Central memory CD4-positive, alpha-beta T cell (primary cell): ENCODE measurements at regions not wholly inside any gene's neighbourhood (a gene's known extent, or its start where the extent isn't known, plus 50 kb on each side); places are given as distances from the start of the nearest gene placed in this dataset.

ENCODE experiments used
- DNase-seq: peaks from one replicate; pipeline ENCODE4 v3.0.0; 2022

DNA sequence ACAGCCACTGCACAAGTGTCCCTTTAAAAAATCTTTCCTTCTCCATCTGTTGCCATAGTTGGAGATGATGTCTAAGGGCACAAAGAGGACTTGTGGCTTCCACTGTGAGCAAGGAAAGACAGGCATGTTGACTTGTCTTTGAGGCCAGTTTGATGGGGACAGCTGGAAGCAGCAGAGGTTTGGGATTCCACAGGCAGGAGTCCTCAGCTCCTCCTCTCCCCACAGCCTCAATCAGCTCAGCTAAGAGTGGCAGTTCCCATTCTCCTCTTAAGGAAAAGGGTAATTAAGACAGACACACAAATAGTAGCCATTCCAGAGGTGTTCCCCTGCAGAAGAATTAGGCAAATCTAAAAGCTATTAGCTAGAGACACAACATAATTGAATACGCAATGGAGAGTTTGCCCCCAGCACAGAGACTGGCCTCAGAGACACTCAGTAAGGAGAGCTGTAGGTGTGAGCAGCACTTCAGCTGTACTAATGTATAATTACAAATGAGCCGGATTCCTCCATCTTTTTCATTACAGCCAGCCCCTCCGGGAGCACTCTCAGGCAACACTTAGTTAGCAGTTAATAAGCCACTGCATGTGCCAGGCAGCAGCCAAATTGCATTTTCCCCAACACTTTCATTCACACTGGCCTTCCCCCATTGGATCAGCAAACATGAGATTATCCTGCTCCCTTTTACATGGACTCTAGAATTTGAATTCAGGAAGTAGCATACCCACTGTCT is 434.0 kb downstream of the FOXO1 start:
- no peak for DNase-seq

- DNase-seq, result no peak
Measured at GRCh38 chr13:40233731-40234195, 432.7 kb downstream of the FOXO1 start.

DNA sequence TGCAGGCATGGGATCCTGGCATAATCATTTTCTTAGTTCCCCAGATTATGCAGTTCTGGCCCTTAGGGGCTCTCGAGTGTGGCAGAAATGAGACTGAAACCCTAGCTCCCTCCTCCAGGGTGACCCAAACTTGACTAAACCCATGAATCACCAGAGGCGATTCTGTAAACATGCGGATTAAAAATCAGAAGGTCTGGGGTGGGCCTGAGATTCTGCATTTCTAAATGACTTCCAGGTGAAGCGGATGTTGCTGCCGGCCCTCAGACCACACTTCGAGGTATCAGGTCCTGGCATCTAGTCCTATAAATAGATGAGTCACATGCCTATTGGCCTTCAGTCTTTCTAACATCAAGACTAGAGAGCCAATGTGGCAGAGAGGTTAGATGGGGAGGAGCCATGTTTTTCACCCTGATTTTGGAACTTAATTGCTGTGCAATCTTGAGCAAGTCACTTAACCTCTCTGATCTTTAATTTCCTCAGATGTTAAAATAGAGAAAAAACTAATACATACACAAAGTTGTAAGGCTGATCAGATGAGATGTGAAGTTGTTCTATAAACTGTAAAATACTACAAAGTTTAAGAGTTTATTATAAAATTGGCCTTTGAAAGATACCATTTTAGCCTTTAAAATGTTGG is 431.2 kb downstream of the FOXO1 start:
- no peak for DNase-seq

GRCh38 chr13:40236566-40237168 is 429.8 kb downstream of the FOXO1 start:
- DNase-seq, result no peak

- no peak for DNase-seq
Measured at GRCh38 chr13:40238761-40239160, 427.7 kb downstream of the FOXO1 start.

- no peak for DNase-seq
Measured at GRCh38 chr13:40240293-40240692, 426.1 kb downstream of the FOXO1 start.

- DNase-seq, result no peak
Measured at GRCh38 chr13:40241125-40241798, 425.2 kb downstream of the FOXO1 start.

- DNase-seq, result no peak
Measured at GRCh38 chr13:40243047-40243446, 423.4 kb downstream of the FOXO1 start.

DNA sequence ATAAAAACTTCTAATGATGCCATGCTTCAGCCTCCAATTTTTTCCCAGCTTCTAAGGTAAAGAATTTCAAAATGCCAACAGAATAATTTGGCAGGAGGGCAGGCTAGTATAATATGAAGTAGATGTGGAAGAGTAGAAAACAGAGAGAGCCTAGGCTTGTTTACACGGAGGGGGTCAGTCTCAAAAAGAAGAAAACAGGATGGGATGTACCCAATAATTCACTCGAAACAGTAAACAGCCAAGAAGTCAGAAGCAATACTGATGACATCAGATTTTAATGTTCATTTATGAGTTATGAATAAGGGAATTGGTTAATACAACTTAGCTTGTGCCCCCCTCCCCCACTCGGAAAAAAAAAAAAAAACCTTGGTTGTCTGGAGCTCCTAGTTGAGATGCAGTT is 422.5 kb downstream of the FOXO1 start:
- no peak for DNase-seq

- no peak for DNase-seq
Measured at GRCh38 chr13:40245567-40245966, 420.9 kb downstream of the FOXO1 start.

DNA sequence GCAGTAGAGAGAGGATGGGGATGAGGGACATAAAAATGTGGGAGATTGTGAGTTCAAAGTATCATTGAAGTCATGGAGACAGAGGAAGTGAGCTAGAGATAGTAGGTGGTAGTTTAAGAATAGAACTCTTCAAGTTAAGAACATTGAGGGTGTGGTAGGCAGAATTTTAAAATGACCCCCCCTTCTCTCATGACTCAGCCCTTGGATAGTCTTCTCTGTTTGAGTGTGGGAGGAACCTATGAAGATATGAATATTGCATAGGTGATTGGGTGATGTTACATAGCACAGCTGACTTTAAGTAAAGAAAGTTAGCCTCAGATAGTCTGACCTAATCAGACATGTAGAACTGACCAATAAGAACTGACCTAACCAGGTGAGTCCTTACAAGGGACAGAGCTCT is 418.6 kb downstream of the FOXO1 start:
- no peak for DNase-seq

DNA sequence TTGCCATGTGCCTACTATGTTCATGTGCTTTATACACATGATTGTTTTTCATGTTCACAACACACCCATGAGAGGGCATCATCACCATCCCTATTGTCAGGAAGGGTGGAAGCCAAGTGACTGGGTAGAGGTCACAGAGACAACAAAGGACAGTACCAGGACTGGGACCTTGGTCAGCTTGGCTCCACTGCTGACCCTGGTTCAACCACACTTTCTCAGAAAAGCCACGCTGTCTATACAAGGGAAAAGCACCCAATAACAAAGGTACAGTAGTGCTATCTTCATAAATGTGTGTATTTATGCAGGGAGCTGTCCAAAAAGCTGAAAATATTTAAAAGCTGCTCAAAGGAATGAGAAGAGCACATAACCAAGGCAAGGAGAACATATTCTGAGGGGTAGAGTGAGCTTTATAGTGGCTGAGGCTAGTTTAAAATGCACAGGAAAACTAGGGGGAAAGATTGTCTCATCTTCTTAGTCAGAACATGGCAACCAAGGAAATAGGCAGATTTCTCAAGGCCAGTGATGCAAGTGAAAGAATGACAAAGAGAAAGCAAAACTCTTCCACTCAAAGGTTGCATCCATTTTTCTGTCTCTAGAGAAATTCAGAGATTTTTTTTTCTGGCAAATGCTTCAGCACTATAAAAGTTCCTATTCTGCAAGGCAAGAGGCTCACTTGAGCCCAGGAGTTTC is 415.0 kb downstream of the FOXO1 start:
- DNase-seq, result no peak

GRCh38 chr13:40252241-40252640 is 414.2 kb downstream of the FOXO1 start:
- no peak for DNase-seq

DNA sequence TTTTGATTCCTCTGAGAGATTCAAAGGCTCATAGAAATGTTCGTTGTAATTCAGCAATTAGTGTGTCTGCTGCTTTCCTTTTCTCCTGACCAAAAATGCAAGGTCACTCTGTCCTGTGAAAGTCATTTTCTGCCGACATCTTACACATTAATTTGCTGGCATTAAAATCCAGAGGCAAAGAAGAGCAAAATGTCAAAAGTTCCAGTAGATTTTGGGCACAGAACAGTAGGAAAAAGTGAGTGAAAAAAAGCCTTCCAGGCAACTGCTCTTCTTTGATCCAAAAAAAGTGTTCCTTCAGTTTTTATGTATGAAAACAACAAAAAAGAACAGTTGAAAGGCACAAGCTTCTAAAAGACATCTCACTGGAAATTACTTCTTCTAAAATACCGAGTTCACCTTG is 413.8 kb downstream of the FOXO1 start:
- no peak for DNase-seq

- no peak for DNase-seq
Measured at GRCh38 chr13:40254394-40254793, 412.0 kb downstream of the FOXO1 start.

- no peak for DNase-seq
Measured at GRCh38 chr13:40255551-40255950, 410.9 kb downstream of the FOXO1 start.

- DNase-seq, result no peak
Measured at GRCh38 chr13:40259899-40260298, 406.5 kb downstream of the FOXO1 start.

- DNase-seq, result no peak
Measured at GRCh38 chr13:40261336-40261735, 405.1 kb downstream of the FOXO1 start.

DNA sequence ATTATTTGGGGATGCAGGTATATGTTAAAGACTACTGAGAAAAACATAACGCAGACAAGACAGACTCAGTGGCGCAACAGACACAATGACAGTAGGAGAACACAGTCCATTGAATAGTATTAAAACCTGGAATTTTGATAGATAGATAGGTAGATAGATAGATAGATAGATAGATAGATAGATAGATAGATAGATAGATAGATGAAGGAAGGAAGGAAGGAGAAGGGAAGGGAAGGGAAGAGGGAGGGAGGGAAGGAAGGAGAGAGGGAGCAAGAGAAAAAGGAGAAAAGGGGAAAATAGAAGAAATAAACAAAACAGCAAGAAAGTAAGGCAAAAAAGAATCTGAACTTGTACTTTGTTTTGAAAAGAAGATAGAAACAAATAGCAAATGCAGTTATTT is 404.5 kb downstream of the FOXO1 start:
- DNase-seq, result no peak

- DNase-seq, result no peak
Measured at GRCh38 chr13:40269086-40269485, 397.4 kb downstream of the FOXO1 start.

- DNase-seq, result no peak
Measured at GRCh38 chr13:40270726-40271125, 395.7 kb downstream of the FOXO1 start.

DNA sequence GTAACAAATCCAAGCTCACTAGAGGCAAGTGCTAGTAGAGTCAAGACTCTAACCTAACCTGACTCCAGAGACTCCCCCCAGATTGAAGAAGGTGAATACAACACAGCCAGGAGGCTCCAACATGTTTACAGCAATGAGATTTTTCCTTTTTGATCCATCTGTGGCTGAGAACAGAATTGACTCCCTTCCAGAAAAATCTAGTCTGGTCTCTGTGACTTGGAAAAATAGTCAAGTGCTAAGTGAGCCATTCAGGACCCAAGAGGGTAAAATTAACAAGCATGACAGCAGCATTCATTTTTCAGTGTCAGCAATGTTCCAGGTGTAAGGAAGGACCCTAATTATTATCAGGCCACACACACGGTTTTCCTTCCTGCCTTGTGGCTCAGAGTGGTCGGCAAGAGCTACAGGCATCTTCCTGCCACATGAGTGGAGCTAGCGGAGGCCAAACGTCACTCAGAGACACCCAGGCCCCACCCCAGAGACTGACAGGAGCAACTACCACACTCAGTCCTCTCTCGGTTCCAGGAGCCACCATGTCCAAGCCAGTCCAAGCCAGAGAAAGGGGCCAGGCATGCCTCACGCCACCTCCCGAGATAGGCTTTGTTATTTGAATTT is 395.1 kb downstream of the FOXO1 start:
- DNase-seq, result no peak
